ENCODE measurements at regions not wholly inside any gene's neighbourhood (a gene's known extent, or its start where the extent isn't known, plus 50 kb on each side); places are given as distances from the start of the nearest gene placed in this dataset.

GRCh38 chr18:5787936-5788335 lies 107.4 kb downstream of the TMEM200C start:
- ChIA-PET CTCF (ENCODE audit: unreplicated experiment) (no interaction called here), POLR2A (no interaction called here)
- H3K27ac ChIP-seq (ENCODE audit: low read depth, low read length, poor library complexity, severe bottlenecking): no peak overlapping the region
- intact Hi-C loops (cut with micrococcal nuclease; ENCODE audit: unreplicated experiment): no loop called here
- H3K4me3 ChIP-seq (ENCODE audit: low read depth, low read length, poor library complexity, severe bottlenecking): no peak overlapping the region
- no peaks in the 10 kb centered on the region for H4K20me1 ChIP-seq (ENCODE audit: insufficient read depth, low read length)
- no peak for TF ChIP-seq CTCF (conservative IDR thresholded peaks at IDR 0.05; ENCODE audit: low read length)
- TF ChIP-seq EZH2phosphoT487 (IDR thresholded peaks at IDR 0.05; ENCODE audit: borderline replicate concordance, low read depth, low read length): no peak
- H3K4me1 ChIP-seq (ENCODE audit: insufficient read depth, low read length, poor library complexity, severe bottlenecking): no peaks in the 10 kb centered on the region
- H3K79me2 ChIP-seq (ENCODE audit: insufficient read depth, low read depth, low read length): no peaks in the 10 kb centered on the region
- no peak overlapping the region for H3K4me2 ChIP-seq (ENCODE audit: low read length)
- no TSS peak for BruUV-seq (replicated peaks)
- H3K9me2 ChIP-seq (ENCODE audit: insufficient read depth, low read length): no peaks in the 10 kb centered on the region
- no peak for DNase-seq (ENCODE audit: low spot score)
- H3K9me3 ChIP-seq (ENCODE audit: low read length): peaks cover 10% of the 10 kb centered on the region; the same call in 1 of the 2 replicates
- H2AFZ ChIP-seq (ENCODE audit: low read length): no peak overlapping the region
- H3K36me3 ChIP-seq (ENCODE audit: insufficient read depth, low read length): no peaks in the 10 kb centered on the region

- H4K20me1 ChIP-seq (ENCODE audit: insufficient read depth, low read length): no peaks in the 10 kb centered on the region
- H3K4me1 ChIP-seq (ENCODE audit: insufficient read depth, low read length, poor library complexity, severe bottlenecking): no peaks in the 10 kb centered on the region
- intact Hi-C loops (cut with micrococcal nuclease; ENCODE audit: unreplicated experiment): no loop called here
- H3K79me2 ChIP-seq (ENCODE audit: insufficient read depth, low read depth, low read length): no peaks in the 10 kb centered on the region
- BruUV-seq (replicated peaks): no TSS peak
- no peak overlapping the region for H3K4me2 ChIP-seq (ENCODE audit: low read length)
- H3K4me3 ChIP-seq (ENCODE audit: low read depth, low read length, poor library complexity, severe bottlenecking): no peak overlapping the region
- peaks cover 11% of the 10 kb centered on the region; the same call in 1 of the 2 replicates for H3K9me3 ChIP-seq (ENCODE audit: low read length)
- TF ChIP-seq CTCF (conservative IDR thresholded peaks at IDR 0.05; ENCODE audit: low read length) (no peak), EZH2phosphoT487 (IDR thresholded peaks at IDR 0.05; ENCODE audit: borderline replicate concordance, low read depth, low read length) (no peak)
- H3K9me2 ChIP-seq (ENCODE audit: insufficient read depth, low read length): no peaks in the 10 kb centered on the region
- ChIA-PET CTCF (ENCODE audit: unreplicated experiment) (no interaction called here), POLR2A (no interaction called here)
- no peak overlapping the region for H3K27ac ChIP-seq (ENCODE audit: low read depth, low read length, poor library complexity, severe bottlenecking)
- no peak overlapping the region for H2AFZ ChIP-seq (ENCODE audit: low read length)
- DNase-seq (ENCODE audit: low spot score): no peak
- no peaks in the 10 kb centered on the region for H3K36me3 ChIP-seq (ENCODE audit: insufficient read depth, low read length)
Observed at GRCh38 chr18:5779922-5780321, 115.4 kb downstream of the TMEM200C start.

GRCh38 chr18:5772306-5773105 lies 122.8 kb downstream of the TMEM200C start:
- no TSS peak for BruUV-seq (replicated peaks)
- no peak for TF ChIP-seq EZH2phosphoT487 (IDR thresholded peaks at IDR 0.05; ENCODE audit: borderline replicate concordance, low read depth, low read length)
- TF ChIP-seq CTCF (conservative IDR thresholded peaks at IDR 0.05; ENCODE audit: low read length): no peak
- CTCF ChIA-PET (ENCODE audit: unreplicated experiment): no interaction called here

More at GRCh38 chr18:5772306-5773105, 122.8 kb downstream of the TMEM200C start:
- Histone ChIP-seq H3K4me3 (ENCODE audit: low read depth, low read length, poor library complexity, severe bottlenecking) (no peak overlapping the region), H3K9me3 (ENCODE audit: low read length) (no peaks in the 10 kb centered on the region), H3K4me1 (ENCODE audit: insufficient read depth, low read length, poor library complexity, severe bottlenecking) (no peaks in the 10 kb centered on the region), H3K9me2 (ENCODE audit: insufficient read depth, low read length) (no peaks in the 10 kb centered on the region), H4K20me1 (ENCODE audit: insufficient read depth, low read length) (no peaks in the 10 kb centered on the region), H2AFZ (ENCODE audit: low read length) (no peak overlapping the region), H3K36me3 (ENCODE audit: insufficient read depth, low read length) (no peaks in the 10 kb centered on the region), H3K4me2 (ENCODE audit: low read length) (no peak overlapping the region), H3K79me2 (ENCODE audit: insufficient read depth, low read depth, low read length) (no peaks in the 10 kb centered on the region), H3K27ac (ENCODE audit: low read depth, low read length, poor library complexity, severe bottlenecking) (no peak overlapping the region)
- POLR2A ChIA-PET: no interaction called here
- intact Hi-C loops (cut with micrococcal nuclease; ENCODE audit: unreplicated experiment): no loop called here
- no peak for DNase-seq (ENCODE audit: low spot score)
